ENCODE measurements at regions not wholly inside any gene's neighbourhood (a gene's known extent, or its start where the extent isn't known, plus 50 kb on each side); places are given as distances from the start of the nearest gene placed in this dataset.
"Not testable (repeated sequence)": the region's sequence is repeated elsewhere in the genome, so short reads cannot be mapped to it uniquely, and the experiment has no call there.

DNA sequence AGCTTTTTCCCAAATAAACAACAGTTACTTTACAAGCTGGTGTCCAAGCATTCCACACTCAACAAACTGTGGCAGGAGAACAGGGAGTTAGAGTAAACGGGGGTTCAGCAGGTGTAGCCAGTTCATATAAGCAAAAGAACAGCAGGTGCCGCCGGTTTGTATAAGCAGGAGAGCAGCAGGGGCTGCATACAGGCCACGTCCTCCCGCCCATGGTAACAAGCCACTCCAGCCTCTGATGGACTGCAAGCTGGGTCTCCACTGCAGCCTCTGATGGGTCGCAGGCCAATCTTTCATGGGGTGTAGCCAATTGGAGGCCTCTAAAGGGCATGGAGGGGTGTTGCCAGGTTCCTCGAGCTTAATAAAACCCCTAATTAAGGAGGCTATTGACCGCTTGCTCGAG is 189.3 kb downstream of the ANKRD30B start:
- DNase-seq, result no peak

DNA sequence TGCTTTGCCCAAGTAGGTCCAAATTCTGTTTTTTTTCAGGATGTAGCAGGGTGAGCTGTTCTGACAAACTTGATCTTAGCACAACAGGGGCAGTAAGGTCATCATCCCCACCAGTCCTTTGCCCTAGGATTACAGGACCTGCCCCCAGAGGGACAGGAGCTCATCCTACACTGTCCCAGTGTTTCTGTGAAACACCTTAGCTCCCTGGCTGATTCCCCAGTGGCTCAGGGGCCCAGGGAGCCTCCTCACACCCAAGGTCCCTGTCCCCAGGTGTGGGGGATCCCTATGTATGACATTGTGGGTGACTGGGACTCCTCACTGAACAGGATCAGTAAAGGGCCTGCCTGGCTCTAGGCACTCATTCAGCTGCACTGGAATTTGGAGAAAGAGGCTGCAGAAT is 191.2 kb downstream of the ANKRD30B start:
- DNase-seq, result no peak

DNA sequence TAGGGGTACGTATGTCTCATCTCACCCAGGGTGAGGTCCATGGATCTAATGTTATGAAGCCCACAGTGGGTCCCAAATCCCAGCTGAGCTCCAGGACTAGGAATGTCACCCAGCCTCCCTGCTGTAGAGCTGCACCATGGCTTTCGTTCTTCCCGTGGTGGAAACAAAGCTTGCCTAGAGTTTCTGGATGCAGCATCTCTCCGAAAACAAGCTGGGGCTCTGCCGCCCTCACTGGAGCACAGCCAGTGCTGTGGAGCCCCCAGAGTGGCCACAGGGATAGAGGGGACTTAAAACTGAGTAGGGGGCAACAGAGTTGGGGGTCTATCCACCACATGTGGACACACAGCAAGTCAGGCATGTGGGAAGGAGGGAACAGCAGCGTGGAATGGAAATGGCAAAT is 192.1 kb downstream of the ANKRD30B start:
- DNase-seq, result not testable (repeated sequence)

DNA sequence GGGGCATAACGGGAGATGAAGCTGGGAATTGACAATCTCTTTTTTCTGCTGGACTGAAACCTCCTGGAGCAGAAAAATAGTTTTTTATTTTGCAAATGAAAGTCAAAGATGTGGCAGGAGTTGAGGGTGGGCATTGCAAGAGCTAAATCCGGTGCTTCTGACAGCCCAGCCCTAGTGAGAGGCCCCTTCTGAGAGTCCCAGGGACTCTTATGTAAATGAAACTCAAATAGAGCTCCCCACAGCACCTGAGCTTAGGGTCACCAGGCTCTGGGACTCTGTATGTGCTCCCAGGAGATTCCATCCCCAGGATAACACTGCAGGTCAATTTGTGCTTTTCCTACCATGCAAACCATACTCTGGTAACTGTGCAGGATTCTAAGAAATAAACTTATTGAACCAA is 192.8 kb downstream of the ANKRD30B start:
- DNase-seq, result no peak

DNA sequence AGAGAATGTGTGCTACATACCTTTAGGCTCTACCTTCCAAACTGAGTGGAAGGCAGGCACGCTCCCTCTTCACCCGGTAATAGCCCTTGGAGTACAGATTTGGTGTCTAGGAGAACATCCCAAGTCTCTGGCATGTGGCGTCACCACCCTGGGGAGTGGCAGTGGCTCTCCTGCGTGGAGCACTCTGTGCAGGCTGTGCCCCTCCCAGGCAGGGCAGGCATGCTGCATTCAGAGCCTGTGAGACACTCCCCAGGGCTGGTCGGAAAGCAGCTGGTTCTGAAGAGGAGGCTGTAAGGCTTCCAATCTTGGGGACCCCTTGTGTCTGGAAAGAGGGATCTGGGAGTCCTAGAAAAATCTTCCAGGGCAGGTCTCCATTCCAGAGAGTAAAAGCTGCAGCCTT is 193.3 kb downstream of the ANKRD30B start:
- no peak for DNase-seq

DNA sequence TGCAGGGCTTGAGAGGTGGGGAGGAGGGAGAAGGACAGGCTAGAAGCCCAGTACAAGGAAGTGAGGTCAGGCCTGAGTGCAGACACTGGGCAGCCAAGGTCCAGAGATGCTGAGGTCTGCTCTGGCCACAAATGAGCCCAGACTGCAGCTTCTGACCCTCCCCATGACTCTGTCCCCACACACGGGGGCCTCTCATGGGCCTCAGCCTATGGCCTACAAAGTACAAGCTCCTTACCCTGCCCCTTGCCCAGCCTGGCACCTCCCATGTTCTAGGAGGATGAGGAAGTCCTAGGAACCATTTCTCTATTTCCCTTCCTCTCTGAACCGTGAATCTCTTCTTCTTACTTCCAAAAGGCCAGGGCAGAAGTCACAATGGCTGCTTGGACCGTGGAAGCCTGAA is 193.8 kb downstream of the ANKRD30B start:
- DNase-seq, result no peak

GRCh38 chr18:14942275-14942674 is 194.3 kb downstream of the ANKRD30B start:
- no peak for DNase-seq

DNA sequence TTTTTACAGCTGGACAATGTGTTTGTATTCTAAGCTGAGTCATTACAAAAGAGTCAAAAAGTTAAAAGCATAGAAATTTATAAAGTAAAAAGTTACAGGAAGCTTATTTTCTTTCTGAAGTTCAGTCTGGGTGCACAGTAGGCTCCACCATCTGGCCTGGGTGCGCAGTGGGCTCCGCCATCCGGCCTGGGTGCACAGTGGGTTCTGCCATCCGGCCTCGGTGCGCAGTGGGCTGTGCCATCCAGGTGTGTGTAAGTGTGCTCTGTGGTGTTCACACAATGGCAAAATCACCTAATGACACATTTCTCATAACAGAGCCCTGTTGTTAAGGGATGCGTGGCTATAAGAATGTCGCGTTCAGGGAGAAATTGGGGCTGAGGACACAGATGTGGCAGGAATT is 195.5 kb downstream of the ANKRD30B start:
- no peak for DNase-seq

- DNase-seq, result no peak
Measured at GRCh38 chr18:14943967-14944636, 196.1 kb downstream of the ANKRD30B start.

DNA sequence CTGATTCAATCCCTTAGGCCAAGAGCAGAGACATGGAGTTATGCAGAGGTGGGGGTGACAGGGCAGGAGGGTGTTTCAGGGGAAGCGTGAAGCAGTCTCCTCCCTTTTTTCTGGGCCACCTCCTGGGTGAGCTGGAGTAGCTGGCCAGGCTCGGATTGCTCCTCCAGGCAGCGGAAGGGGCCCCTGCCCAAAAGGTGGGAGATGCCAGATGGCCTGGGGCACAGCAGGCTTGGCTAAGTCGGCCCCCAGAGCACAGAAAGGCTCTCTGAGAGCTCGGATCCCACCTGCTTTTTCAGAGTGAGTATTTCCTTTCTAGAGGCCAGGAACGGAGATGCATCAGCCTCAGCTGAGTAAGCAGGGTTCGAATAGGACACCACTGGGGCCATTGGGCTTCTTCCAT is 196.9 kb downstream of the ANKRD30B start:
- no peak for DNase-seq

- no peak for DNase-seq
Measured at GRCh38 chr18:14945286-14945685, 197.3 kb downstream of the ANKRD30B start.

- DNase-seq, result no peak
Measured at GRCh38 chr18:14945984-14946383, 198.0 kb downstream of the ANKRD30B start.

GRCh38 chr18:14946741-14947470 is 198.9 kb downstream of the ANKRD30B start:
- DNase-seq, result peak; percentile 7

- DNase-seq, result no peak
Measured at GRCh38 chr18:14947482-14948162, 199.7 kb downstream of the ANKRD30B start.

- no peak for DNase-seq
Measured at GRCh38 chr18:14948163-14948540, 200.2 kb downstream of the ANKRD30B start.

DNA sequence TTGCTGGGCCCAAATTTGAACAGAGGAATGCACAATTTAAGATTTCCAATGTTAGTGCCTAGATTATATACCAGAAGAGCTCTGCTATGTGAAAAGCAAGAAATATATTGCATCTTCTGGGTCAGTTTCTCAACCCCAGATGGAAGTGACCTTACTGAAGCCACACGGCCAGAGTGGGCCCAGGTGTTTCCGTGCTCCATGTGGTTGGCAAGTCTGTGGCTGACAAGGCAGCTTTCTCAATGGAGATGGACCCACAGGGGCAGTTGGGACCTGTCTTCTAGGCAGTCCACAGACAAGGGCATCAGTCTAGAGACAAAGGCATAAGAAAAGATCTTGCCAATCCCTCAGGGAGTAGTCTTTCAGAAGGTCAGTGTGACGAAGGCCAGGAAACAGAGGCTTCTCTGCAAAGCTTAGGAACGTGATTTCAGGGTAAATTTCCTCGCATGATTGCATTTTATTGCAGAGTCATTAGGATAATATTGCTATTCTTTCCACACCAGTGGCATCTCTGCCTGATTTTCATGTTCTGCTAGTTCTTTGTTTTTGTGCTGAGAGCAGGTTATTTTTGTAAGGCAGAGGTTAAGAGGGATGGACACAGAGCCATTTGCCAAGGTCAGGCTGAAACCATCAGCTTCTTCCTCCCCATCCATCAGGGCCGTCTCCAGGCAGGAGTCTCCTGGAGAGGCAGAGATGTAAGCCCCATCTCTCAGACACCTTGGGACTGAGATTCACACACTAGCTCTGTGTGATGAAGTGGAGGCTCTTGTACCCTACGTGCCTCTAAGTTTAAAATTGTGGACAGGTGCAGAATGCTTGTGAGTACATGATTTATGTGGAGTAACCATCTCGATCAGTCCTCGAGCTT is 202.1 kb downstream of the ANKRD30B start:
- no peak for DNase-seq

DNA sequence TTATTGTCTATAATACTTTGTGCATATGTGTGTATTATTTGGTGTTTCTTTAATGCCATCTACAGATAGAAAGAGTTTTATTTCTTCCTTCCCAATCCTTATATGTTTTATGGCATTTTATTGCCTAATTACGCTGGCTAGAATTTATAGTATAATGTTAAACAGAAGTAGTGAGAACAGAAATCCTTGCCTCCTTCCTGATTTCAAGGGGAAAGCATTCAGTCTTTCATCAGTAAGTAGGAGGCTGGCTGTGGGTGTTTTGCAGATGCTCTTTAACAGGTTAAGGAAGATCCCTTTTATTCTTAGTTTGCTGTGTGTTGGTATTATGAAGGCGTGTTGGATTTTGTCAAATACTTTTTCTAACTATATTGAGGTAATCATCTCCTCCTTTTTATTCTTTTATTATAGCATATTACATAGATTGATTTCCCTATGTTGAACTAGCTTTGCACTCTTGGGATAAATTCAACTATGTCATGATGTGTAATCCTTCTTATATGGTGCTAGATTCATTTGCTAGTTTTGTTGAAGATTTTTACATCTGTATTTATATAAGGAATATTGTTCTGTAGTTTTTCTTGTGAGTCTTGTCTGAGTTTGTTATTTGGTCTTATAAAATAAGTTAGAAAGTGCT is 204.6 kb downstream of the ANKRD30B start:
- not testable (repeated sequence) for DNase-seq

DNA sequence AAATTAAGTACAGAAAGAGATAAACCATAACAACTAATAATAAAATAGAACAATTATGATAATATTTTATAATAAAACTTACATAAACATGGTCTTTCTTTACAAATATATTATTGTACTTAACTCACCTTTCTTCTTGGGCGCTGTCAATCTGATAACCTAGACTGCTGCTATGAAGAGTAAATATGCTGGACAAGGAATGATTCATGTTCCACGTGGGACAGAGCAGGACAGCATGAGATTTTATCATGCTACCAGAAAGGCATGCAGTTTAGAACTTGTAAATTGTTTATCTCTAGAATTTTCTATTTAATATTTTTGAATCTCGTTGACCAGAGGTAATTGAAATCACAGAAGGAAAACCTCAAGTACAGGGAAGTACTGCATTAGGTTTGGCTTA is 210.7 kb downstream of the ANKRD30B start:
- DNase-seq, result no peak

DNA sequence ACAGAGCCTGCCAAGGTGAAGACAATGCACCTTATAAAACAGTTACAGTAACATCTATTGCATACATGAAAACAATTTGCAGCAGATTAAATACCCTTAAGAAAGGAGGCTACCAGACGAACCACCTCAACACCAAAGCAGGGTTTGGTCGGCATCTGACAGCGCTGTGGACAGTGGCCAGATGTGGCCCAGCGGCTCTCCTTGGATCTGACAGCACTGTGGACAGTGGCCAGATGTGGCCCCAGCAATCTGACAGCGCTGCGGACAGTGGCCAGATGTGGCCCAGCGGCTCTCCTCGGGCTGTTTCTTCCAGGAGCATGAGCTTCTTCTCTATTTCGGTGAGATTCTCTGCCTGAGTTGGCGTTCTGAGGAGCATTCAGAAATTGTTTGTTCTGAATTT is 211.6 kb downstream of the ANKRD30B start:
- no peak for DNase-seq

GRCh38 chr18:14961991-14962390 is 214.0 kb downstream of the ANKRD30B start:
- DNase-seq, result no peak

GRCh38 chr18:14962626-14963025 is 214.7 kb downstream of the ANKRD30B start:
- no peak for DNase-seq

DNA sequence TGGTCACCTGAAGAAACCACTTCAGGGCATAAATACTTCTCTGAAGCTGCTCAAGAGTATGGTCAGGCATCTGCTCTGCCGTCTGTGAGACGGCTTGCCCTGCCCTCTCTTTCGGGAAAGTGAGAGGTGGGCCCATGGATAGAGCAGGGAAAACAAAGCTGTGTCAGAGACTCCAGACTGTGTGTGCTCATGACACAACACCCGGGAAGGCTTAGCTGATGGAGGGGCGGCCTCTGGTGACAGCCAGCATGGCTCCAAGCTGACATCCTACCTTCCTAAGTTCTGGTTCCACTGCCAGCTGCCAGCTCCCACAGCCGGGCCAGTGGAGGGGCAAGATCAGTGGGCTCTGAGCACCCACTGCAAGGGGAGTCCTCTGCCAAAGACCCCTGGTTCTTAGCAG is 215.3 kb downstream of the ANKRD30B start:
- DNase-seq, result no peak

- DNase-seq, result no peak
Measured at GRCh38 chr18:14964002-14964401, 216.0 kb downstream of the ANKRD30B start.
